Panc1 (cell line): ENCODE measurements at regions not wholly inside any gene's neighbourhood (a gene's known extent, or its start where the extent isn't known, plus 50 kb on each side); places are given as distances from the start of the nearest gene placed in this dataset.

Experiments used
- ATAC-seq: fragments of 200-7000 bp; cut with Tn5 transposase; 2 replicates; pipeline ENCODE4 v1.9.1; 2020; ENCODE audit warnings: mild to moderate bottlenecking, moderate library complexity
- BruUV-seq: library from RNA; stranded (reverse); fragments of 400-500 nt; replicated peaks from 2 replicates; lab custom pipeline; 2021; lab: Mats Ljungman, UMichigan
- CTCF ChIA-PET: fragments of 300-600 bp; sonication (Branson Sonifier 250); formaldehyde crosslinking; loops from one replicate; lab custom pipeline; 2022; ENCODE audit warnings: antibody characterized with exemption; lab: Charles Lee
- POLR2A ChIA-PET: fragments of 300-600 bp; sonication (Branson Sonifier 250); formaldehyde crosslinking; loops from one replicate; lab custom pipeline; 2022; ENCODE audit warnings: antibody characterized with exemption; lab: Charles Lee
- DNase-seq: peaks from one replicate; pipeline ENCODE4 v3.0.0-alpha.2; 2010; ENCODE audit warnings: low read depth, low spot score
- H3K27ac ChIP-seq: 2 replicates; pipeline ENCODE4 v1.5.1; 2011; ENCODE audit warnings: mild to moderate bottlenecking, low read length, inconsistent platforms
- H3K27me3 ChIP-seq: fragments of 200-500 bp; sonication (Bioruptor generic); 2 replicates; pipeline ENCODE4 v1.6.0; 2014; ENCODE audit warnings: low read length, inconsistent platforms; ENCODE audit not compliant: control insufficient read depth, insufficient read depth
- H3K36me3 ChIP-seq: fragments of 200-500 bp; sonication (Bioruptor generic); 2 replicates; pipeline ENCODE4 v1.5.1; 2014; ENCODE audit warnings: inconsistent platforms, mild to moderate bottlenecking, low read length, moderate library complexity; ENCODE audit not compliant: control insufficient read depth, insufficient read depth
- H3K4me1 ChIP-seq: 2 replicates; pipeline ENCODE4 v1.5.1; 2011; ENCODE audit warnings: inconsistent platforms, mild to moderate bottlenecking, low read length, moderate library complexity; ENCODE audit not compliant: control insufficient read depth, insufficient read depth
- H3K4me3 ChIP-seq, 2 experiments: 2 replicates each; pipeline ENCODE4 v1.5.1; 2011 to 2012; ENCODE audit warnings: low read depth in 2 of 2, low read length in 2 of 2, mild to moderate bottlenecking in 2 of 2, inconsistent platforms in 1 of 2, moderate library complexity in 1 of 2
- H3K9me3 ChIP-seq: fragments of 200-500 bp; sonication (Bioruptor generic); 2 replicates; pipeline ENCODE4 v1.5.1; 2014; ENCODE audit warnings: low read depth, mild to moderate bottlenecking, inconsistent platforms, low read length, moderate library complexity; ENCODE audit not compliant: control insufficient read depth, insufficient read depth
- POLR2AphosphoS5 ChIP-seq: IDR thresholded peaks from 2 replicates; pipeline ENCODE4 v1.6.1; 2012; ENCODE audit warnings: mild to moderate bottlenecking, low read depth, low read length, moderate library complexity
- REST ChIP-seq, 2 experiments: IDR thresholded peaks; 2 replicates each; pipeline ENCODE4 v1.6.1; 2011 to 2012; ENCODE audit warnings: low read depth in 2 of 2, control low read depth in 1 of 2, low read length in 1 of 2, mild to moderate bottlenecking in 1 of 2, moderate library complexity in 1 of 2; ENCODE audit not compliant: insufficient read depth in 1 of 2
- SIN3A ChIP-seq: IDR thresholded peaks from 2 replicates; pipeline ENCODE4 v1.6.1; 2012; ENCODE audit warnings: low read depth, mild to moderate bottlenecking, low read length, moderate library complexity, borderline replicate concordance; ENCODE audit not compliant: insufficient read depth
- TCF7L2 ChIP-seq: IDR thresholded peaks from 2 replicates; pipeline ENCODE4 v1.6.1; 2011; ENCODE audit warnings: mild to moderate bottlenecking, low read depth, low read length, inconsistent platforms
- in situ Hi-C: cut with HindIII; loops from 2 replicates; pipeline ENCODE4 v1.10.0; 2016; ENCODE audit warnings: low sequenced_read_pairs, low pct_unique_long_range_greater_than_20kb
- intact Hi-C: fragments of 100-400 bp; cut with micrococcal nuclease; formaldehyde crosslinking; loops from one replicate; pipeline ENCODE4 v1.10.0; 2022; ENCODE audit not compliant: unreplicated experiment
- TF ChIP-seq, protein P1 (sequence below): fragments of 450-650 bp; IDR thresholded peaks from 2 replicates; pipeline ENCODE4 v1.5.1; 2017; ENCODE audit warnings: mild to moderate bottlenecking

DNA sequence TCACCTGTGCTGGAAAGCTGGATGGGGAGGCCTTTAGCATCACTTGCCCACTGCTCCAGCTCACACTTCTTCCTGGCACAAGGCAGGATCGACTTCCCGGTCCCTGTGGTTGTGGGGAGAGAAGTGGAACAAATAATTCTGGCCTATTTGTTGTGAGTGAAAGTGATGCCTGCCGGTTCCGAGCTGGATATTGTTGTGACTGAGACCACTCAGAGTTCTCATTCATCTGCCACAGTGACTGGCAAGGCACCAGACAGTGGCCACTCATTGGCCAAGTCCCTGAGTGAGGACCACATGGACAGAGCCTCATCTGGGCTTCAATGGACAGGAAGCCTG lies 191.9 kb downstream of the PTPRU start:
- Histone ChIP-seq H3K27ac (no peak overlapping the region), H3K4me3 (no peak overlapping the region), H3K27me3 (peaks cover 8% of the 10 kb centered on the region; the same call in 1 of the 2 replicates), H3K9me3 (no peaks in the 10 kb centered on the region), H3K36me3 (no peaks in the 10 kb centered on the region), H3K4me1 (no peaks in the 10 kb centered on the region)
- TF ChIP-seq POLR2AphosphoS5: no peak
- TF ChIP-seq, protein P1, sequence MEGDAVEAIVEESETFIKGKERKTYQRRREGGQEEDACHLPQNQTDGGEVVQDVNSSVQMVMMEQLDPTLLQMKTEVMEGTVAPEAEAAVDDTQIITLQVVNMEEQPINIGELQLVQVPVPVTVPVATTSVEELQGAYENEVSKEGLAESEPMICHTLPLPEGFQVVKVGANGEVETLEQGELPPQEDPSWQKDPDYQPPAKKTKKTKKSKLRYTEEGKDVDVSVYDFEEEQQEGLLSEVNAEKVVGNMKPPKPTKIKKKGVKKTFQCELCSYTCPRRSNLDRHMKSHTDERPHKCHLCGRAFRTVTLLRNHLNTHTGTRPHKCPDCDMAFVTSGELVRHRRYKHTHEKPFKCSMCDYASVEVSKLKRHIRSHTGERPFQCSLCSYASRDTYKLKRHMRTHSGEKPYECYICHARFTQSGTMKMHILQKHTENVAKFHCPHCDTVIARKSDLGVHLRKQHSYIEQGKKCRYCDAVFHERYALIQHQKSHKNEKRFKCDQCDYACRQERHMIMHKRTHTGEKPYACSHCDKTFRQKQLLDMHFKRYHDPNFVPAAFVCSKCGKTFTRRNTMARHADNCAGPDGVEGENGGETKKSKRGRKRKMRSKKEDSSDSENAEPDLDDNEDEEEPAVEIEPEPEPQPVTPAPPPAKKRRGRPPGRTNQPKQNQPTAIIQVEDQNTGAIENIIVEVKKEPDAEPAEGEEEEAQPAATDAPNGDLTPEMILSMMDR: no peak
- no peak for TF ChIP-seq TCF7L2
- no peak for TF ChIP-seq REST (IDR thresholded peaks at IDR 0.05; ENCODE audit: insufficient read depth in 1 of 2, low read depth in 2 of 2, low read length in 1 of 2)
- TF ChIP-seq SIN3A: no peak
- DNase-seq: no peak
- POLR2A ChIA-PET: interaction anchor here (0.6 kb wide), 1 partner anchor 70 kb away, joined by 3 read pairs; no protein-coding TSS in a partner anchor
- intact Hi-C loops (no loop called here), in situ Hi-C loops (no loop called here)
- ATAC-seq: no peak
- CTCF ChIA-PET: no interaction called here
- BruUV-seq: no TSS peak

DNA sequence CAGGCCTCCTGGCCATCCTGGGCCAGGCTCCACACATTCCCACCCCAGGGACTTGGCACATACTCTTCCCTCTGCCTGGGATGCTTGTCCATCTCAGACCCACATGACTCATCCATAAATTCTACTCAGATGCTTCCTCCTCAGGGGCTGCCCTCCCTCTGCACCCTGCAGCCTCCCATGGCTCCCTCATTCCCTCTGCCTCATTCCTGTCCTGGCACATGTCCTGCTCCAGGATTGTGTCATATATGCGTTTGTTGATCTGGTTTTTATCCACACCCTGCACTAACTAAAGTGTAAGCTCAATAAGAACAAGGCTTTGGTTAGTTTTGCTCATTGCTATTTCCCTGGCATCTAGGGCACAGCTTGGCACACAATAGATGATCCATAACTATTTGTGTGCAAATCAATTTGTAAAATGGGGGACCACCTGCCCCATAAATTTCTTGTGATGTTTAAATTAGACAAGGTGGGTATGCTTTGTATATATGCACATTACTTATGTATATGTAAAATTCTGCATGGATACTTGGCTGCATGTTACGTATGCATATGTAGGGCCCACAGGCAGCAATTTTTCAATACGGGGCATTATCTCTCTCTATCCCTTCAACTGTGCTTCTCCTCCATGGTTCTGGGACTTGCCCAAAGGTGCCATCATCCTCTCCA lies 191.4 kb downstream of the PTPRU start:
- H3K4me3 ChIP-seq: no peak overlapping the region
- ATAC-seq (no peak), DNase-seq (no peak)
- H3K27ac ChIP-seq: no peak overlapping the region
- no peaks in the 10 kb centered on the region for H3K36me3 ChIP-seq
- in situ Hi-C loops (no loop called here), intact Hi-C loops (no loop called here)
- peaks cover 9% of the 10 kb centered on the region; the same call in 1 of the 2 replicates for H3K27me3 ChIP-seq
- H3K4me1 ChIP-seq: no peaks in the 10 kb centered on the region
- BruUV-seq: no TSS peak
- TF ChIP-seq REST (IDR thresholded peaks at IDR 0.05; ENCODE audit: insufficient read depth in 1 of 2, low read depth in 2 of 2, low read length in 1 of 2): no peak
- TF ChIP-seq POLR2AphosphoS5: no peak
- no peaks in the 10 kb centered on the region for H3K9me3 ChIP-seq
- POLR2A ChIA-PET: interaction anchor here (0.6 kb wide), 1 partner anchor 70 kb away, joined by 3 read pairs; no protein-coding TSS in a partner anchor
- CTCF ChIA-PET: no interaction called here
